Hematopoietic multipotent progenitor cell treated with erythropoietin and hydrocortisone succinate and interleukin-3 and kit ligand, for 17 days (in vitro differentiated cells): ENCODE measurements at regions not wholly inside any gene's neighbourhood (a gene's known extent, or its start where the extent isn't known, plus 50 kb on each side); places are given as distances from the start of the nearest gene placed in this dataset.

Experiments used
- DNase-seq: peaks from one replicate; pipeline ENCODE4 v3.0.0-alpha.2; 2015; ENCODE audit warnings: low spot score

DNA sequence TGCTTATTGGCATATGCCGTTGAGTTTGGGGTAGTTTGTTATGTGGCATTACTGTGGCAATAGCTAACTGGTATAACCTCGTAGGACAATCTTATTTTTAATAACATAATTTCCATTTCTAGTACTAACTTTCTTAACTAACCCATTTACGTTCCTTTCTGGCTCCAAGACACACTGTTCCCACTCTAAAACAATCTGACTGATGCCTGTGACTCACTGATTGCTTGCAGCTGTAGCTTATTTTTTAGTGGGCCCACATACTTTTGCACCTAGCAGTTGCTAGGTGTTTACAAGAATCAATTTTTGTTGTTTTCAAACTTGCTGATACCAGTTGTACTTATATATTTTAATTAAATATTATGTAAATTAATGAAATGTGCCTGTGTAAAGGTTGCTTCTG is 52.2 kb downstream of the FAT3 start:
- DNase-seq, result no peak

DNA sequence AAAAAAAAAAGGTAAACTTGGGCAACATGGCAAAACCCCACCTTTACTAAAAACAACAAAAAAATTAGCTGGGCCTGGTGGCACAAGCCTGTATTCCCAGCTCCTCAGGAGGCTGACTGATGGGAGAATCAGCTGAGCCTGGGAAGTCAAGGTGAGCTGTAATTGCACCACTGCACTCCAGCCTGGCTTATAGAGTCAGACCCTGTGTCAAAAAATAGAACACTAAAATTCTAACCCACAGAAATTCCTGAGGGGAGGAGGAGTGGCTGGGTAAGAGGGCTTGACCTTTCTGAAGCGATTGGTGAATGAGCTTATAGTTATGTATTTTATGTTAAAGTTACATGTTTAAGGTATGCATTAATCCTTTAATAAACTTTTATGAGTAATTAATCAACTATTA is 53.3 kb downstream of the FAT3 start:
- DNase-seq, result no peak

DNA sequence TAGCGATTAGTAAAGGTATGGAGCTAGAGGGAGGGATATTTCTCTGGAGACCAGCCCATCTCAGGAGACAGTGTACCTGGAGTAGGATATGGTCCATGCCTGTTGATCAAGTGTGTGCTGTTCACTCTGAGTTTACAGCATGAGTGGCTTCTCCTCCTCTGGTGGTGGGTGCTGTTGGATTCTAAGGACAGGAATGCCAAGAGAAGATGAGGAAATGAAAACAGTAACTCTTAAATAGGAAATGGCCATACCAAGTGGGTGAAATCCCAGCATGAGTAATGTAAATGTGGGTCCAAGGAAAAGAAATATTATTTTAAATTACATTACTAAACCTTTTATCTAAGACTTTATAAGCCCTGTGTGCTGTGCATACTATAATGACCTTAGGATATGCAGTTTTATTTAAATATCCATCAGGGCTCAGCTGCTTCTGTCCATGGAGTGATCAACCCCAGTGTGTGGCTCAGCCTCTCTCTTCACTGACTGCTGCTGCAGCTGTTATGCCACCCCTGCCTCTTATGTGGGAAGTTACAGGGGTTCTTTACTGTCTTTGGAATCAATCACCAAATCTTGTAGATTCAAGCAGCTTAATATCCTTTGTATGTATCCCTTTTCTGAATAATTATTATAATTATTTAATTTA is 54.3 kb downstream of the FAT3 start:
- DNase-seq, result no peak

DNA sequence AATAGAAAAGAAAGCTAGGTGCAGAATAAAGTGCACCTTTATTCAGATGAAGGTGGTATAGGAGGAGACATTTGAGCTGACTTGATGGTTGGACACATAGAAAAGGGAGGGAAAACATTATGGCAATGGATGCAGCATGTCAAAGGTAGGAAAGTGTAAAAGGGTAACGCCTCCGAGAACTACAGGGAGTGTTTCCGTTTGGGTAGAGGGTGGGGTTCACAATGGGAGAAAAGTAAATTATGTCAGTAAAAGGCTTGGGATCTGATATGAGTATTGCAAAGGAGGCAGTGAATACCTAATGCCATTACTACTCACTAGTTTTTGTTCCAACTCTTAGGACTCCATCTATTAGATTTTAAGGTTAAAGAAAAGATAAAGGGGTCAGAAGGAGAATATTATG is 59.5 kb downstream of the FAT3 start:
- DNase-seq, result no peak

DNA sequence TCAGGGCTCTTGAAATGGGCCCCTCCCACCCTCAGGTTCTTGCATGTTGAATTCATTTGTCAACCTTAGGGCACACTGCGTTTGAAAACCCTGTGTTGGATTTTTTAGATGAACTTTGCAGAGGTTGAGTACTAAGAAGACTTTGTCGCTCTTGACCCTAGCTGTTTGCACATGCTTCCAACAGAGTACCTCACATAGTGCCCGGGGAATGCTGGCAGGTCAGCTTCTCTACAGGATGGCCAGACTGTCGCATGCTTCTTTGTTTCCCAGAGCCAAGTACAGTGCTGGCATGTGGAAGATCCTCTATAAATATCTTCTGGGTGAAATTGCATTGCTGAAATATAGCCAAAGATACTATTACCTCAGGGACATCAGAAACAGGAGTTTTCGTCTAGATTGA is 59.9 kb downstream of the FAT3 start:
- DNase-seq, result no peak

DNA sequence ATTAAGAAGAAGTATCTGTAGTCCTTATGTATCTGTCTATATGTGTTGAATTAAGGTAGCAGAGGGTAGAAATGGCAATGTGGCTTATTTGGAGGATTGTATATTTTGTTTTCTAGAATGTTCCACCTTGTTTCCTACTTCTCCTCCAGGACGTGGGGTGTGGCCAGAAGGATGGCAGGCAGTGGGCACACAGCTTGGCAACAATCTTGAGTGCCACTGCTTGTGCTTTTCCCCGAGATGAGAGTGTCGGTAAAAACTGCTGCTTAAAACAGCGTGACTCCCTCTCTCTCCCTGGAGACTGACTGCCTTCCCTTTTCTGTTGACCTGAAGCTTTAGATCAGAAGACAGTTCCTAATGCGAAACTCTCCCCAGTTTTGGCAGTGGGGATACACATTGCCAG is 61.2 kb downstream of the FAT3 start:
- DNase-seq, result no peak

DNA sequence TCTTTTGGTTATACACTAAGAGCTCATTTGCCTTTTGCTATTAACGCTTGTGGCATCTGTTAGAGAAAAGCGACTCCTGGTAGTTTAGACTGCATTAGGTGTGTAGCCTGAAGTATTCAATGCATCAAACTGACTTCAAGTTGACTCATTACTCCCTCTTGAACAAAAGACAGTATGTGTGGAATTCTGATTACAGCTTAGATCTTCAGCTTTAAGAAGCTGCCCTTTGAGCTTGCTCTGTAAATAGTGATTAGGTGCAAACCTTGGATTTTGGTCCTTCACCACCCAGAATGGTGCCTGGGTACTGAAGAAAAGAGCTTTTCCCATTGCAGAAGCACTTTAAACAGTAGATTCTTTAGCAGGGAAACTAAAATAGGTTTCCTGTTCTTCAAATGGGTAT is 62.1 kb downstream of the FAT3 start:
- no peak for DNase-seq

DNA sequence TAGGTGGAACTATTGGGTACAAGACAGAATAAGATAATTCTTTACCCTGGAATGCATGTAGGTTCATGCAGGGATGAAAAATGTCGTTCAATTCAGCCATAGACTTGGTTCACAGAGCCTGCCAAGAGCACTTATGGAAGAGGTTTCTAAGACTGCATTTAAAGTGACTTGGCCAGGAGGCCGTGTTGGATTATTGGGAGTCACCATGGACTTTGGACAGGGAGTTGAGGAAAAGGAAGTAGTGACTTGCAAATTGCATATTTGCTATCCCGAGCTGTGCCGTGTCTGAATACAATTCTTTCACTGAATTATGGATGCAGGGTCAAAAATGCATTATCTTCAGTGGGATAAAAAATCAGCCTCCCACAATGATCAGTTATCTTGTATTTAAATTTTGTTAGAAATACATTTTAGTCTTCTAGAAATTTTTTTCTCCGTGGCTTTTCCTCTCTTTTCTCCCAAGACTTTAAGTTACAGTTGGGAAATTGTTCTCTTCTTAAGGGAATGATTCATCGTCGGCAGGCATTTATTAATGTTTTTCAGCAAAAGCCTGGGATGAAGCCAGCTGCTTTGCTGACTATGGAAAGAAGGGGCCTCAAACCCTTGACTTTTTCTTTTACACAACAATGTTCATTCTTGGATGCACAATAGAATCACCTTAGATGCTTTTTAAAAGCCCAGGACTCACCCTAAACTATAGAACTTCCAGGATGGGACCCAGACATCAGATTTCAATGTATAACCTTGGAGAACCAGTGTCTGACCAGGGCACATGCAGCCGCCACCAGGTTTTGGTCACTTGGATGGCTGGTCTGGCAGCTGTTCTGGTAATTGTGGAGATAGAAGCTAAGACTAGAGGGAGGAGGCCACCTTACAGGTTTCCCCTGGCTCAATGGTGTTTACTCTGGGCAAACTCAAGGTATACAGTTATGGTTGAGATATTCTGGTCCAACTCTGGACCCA is 70.8 kb downstream of the FAT3 start:
- no peak for DNase-seq

DNA sequence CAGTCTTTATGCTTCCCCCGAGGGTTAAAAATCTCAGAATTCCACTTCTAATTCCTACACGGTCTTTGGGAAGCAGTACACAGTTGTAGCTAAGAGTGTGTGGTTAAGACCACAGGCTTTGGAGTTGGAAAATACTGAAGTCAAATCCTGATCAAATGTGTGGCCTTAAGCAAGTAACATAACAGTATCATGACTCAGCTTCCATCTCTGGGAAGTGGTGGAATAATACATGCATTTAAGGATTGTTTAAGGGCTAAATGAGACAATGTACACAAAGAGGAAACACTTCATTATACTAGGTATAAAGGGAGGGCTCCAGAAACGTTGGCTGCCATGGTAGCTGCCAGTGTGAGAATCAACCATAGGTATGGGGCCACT is 71.5 kb downstream of the FAT3 start:
- DNase-seq, result no peak

DNA sequence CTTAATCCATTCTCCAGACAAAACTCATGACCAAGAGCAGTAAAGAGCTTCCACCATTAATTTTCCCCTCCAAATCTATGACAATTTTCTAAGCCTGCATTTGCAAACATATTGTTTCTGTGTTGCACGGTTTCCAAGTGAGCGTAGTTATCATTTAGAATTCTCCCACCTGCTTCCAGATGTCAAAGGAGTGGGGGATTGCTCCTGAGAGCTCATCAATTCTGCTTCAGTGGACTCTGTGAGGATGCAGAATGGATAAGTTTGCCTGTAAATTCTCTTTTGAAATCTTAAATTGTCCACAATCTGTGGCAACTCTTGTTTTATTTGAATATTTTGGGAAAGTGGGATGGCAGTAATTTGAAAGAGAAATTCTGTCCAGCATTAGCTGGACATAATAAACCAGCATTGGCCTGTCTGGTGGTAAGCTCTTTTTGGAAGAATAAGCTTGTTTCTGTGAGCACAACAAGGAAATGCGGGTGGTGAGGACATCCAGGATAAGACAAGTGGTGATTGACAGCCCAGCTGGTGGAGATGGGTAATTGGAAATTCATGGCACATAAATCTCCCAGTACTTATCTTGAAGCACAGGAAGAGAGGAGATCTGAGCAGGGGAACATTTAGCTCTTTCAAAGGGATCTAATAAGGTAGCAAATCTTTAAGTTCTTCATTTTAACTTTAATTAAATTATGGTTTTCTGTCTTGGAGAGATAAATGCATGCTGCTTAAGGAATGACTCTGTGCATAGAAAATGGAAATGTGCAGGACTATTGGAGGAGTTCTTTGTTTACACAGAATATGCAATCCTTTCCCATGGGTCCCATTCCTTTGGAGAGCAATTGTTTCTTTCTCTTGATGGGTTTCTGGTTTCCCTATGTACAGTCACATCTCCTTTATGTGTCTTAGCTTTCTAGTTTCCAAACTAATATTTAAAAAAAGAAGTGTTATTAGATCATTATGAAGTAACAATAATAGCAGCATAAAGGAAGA is 73.2 kb downstream of the FAT3 start:
- no peak for DNase-seq

DNA sequence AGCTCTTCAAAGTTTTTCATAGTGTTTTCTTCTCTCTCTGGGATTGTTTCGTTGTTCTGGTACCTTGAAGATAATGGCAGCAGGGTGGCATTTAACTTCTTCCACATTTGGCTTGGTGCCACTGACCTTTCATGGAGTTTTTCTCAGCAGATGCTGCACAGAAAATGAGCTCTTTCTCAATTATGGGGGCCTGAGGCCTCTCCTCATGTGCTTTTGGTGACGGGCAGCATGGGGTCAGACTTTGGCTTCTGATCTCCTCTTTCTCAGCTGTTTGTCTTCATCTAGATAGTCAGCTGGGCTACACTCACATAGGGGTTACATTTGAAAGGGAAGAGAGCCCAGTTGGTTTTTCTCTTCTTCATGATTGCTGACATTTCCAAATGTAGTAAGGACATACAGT is 76.3 kb downstream of the FAT3 start:
- DNase-seq, result no peak

DNA sequence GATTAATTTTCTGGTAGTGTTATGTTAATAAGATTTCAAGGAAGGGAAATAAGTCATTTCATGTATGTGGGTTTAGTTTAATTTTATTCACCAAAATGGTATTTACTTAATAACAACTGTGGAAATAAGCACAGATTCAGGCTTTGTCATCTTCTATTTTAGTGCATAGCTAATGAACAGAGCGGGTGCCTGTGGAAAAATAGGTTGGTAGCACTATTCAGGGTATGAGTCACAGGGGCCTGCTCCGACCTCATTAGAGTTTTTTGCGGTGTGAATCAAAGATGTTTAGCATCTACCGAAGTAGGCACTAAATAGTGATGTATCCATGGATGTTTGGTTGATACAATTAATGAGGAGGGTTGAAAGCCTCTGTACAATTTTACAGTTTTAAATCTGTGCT is 78.2 kb downstream of the FAT3 start:
- no peak for DNase-seq

DNA sequence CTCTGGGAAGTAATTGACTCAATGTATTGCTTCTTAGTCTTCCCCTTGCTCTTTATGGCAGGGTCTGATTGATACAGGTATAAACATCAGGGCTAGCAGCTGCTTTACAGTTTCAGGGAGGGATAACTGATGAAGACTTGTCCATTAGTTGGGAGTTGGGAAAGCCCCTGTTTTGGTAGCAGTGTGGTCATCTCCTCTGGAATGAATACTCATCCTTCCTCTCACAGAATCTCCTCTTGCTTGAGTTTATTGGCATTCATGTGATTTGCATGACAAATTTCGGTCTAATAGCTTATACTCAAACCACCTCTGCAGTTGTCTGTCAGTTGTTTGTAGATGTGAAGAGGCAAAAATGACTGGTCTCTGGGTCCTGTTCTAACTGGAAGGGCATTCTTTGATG is 79.7 kb downstream of the FAT3 start:
- DNase-seq, result no peak

DNA sequence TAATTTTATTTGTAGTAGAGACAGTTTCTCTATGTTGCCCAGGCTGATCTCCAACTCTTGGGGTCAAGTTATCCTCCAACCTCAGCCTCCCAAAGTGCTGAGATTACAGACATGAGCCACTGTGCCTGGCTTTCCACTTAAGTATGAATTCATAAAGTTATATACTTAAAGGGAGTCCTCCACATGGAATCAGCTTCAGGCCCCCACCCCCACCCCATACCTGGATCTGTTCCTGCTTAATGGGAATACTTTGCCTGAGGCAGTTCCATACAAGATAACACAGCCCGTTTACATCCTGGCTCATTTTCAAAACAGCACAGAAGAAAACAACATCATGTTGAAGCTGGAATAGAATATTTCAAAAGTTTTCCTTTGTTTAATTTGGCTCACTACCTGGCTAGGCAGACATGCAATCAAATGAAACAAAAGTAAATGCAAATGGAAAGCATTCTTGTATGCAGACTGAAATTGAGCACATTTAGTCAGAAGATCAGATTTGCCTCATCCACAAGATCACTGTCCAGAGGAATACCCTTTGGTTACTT is 82.4 kb downstream of the FAT3 start:
- no peak for DNase-seq

DNA sequence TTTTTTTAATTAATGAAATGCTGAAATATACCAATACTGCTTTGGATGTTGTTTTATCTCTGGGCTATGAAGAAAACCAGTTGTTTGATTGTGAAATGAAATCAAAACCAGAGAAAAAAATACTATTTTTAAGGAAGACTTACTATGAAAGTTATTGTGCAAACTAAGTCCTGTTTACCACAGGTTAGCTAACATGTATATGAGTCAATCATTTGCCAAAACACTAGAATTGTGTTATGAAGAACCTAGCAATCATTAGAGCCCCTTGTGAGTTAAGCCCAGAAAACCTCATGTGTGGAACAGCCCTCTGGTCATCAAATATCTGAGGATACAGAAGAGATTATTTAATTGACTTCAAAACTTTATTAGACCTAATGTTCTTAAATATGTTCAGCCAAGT is 83.7 kb downstream of the FAT3 start:
- no peak for DNase-seq

DNA sequence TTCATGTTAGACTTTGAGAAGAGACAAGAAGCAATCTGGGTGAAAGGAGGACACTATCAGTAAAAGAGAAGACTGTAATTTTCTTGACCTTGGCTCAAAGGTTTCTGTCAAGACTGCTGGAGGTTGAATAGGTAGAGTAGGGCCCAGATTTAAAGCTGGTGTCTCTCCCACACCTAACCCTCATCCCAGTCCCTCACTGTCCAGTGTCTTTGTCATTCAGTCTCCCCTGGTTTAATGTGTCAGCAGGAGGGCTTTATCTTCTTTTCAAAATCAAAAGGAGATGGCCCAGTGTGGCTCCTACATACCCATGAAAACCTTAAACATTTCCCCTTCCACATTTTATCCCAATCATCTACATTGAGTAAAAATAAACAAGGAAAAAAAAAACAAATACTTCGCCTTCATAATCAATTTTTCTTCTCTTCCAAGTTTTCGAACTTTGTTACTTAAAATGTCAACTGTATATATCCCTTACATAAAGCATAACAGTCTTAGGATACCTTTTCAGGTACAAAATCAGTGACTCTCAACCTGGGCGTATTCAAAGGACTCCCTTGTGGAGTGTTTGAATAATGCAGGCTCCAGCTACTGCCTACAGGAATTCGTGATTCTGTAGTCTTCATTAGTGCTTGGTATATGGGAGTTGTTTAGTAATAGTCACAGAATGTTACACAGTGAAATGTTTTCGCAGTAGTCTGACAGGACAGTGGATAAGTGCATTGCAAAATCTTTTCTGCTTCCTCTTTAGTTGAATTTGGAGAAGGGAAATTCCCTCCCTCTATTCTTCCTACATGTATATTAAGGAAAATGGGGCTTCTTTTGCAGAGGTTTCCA is 87.2 kb downstream of the FAT3 start:
- no peak for DNase-seq

DNA sequence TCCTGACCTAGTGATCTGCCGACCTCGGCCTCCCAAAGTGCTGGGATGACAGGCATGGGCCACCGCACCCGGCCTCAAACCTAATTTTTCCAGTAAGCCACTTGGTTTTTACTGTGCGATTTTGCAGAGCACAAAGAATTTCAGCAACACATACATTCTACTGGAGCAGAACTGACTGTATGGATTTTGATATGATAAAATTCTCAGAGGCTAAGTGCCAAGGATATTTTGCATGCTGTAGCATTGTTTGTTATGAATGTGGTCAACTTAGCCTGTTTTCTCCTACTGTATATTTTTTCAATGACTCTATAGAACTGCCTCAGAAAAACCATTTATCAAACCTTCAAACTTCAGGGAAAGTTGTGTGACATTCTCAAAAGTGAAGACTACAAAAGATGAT is 89.2 kb downstream of the FAT3 start:
- no peak for DNase-seq

DNA sequence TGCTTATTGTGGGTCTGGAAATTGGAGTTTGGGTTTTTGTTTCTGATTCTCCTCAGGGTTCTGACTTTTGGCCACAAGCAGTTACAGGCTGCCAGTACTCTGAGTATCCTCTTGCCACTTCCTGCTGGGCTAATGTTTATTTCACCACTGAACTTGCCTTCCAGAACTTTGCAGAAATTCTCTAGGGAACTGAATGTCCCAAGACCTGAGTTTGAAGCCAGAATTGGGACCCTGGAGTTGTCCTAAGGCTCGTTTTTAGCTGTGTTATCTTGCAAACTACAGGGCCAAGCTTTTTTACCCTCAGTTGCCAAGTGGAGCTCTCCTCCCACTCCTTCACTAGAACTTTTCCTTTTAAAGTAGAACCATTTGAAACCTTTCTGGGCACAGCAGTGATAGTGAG is 89.9 kb downstream of the FAT3 start:
- no peak for DNase-seq

DNA sequence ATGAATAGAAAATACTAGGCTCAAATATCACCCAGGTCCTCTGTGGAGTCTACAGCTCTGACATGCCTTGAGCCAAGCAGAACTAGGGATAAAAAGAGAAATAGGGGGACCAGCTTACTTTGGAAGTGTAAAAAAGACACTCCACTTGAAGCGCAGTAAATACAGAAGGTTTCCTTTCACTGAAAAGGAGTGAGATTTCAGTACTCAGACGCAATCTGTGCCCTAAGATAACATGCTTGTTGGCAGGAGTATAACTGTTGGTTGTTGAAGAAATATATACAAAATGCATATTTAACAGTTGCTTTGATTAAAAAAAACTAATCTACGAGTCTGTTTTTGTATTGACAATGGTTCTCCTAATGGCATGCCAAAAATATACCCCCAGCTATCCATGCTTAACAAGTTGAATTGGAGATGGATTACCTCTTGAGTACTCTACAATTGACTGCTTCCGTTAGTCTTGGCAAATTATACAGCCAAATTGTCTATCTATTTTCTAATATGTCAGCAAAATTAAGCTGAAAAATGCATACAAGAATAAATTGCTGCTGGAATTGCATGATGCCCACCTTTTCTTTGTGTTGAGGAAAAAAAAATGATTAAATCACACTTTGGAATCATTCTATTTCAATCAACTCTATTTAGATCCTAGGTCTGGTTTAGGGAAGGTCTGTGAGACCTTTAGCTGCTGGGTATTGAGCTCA is 91.6 kb downstream of the FAT3 start:
- DNase-seq, result no peak

DNA sequence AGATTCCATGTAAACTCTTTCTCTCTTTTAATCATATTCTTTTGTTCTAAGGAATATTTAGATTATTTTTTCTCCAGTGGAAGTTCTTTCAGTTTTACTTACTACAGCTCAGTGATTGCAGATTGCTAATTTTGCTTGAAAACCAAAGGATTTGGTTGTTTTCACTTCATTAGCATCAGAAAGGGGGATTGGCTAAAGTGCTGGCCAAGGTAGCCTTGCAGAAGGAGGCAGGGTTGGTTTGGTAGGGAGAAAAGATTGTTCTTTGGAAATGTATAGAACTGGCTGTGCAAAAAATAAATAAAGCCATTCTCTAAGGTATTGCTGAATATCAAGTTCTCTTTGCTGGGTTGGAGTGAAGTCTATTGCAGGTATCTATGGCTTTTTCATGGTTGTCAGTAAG is 92.6 kb downstream of the FAT3 start:
- DNase-seq, result no peak

DNA sequence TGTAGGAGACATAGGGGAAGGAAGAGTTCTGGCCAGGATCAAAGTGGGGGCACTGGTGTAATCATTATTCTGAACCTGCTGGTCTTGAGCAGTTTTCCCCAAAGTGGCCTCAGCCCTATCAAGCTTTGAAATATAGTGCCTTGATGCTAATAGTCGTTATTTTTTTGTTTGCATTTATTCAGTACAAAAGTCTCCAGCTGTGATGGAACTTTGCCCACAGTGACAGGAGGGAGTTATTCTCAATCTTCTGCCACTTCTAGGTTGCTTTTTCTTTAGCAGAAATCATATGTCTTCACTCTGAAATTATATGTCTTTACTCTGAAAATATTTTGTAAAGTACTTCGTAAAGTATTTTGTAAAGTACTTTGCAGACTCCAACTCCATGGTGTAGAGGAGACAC is 93.1 kb downstream of the FAT3 start:
- DNase-seq, result no peak
